ENCODE measurements at regions not wholly inside any gene's neighbourhood (a gene's known extent, or its start where the extent isn't known, plus 50 kb on each side); places are given as distances from the start of the nearest gene placed in this dataset.

DNA sequence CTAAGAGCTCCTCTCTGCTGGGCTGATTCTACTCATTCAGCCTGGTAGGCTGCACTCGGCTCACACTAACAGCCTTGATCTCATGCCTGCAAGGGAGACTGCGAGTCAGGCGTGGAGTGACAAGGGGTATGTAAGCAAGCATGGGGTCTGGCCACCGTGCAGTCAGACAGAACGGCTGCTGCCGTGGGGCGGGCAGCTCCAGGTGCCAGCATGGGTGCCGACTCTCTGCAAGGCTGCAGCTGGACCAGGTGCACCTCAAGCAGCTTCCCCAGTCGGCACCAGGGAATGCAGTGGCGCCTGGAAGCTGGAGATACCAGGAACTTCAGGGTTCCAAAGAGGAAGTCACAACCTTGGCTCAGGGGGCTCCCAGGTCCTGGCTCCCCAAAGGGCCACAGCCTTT is 892.3 kb downstream of the OLFM4 start:
- TF ChIP-seq, protein P1, sequence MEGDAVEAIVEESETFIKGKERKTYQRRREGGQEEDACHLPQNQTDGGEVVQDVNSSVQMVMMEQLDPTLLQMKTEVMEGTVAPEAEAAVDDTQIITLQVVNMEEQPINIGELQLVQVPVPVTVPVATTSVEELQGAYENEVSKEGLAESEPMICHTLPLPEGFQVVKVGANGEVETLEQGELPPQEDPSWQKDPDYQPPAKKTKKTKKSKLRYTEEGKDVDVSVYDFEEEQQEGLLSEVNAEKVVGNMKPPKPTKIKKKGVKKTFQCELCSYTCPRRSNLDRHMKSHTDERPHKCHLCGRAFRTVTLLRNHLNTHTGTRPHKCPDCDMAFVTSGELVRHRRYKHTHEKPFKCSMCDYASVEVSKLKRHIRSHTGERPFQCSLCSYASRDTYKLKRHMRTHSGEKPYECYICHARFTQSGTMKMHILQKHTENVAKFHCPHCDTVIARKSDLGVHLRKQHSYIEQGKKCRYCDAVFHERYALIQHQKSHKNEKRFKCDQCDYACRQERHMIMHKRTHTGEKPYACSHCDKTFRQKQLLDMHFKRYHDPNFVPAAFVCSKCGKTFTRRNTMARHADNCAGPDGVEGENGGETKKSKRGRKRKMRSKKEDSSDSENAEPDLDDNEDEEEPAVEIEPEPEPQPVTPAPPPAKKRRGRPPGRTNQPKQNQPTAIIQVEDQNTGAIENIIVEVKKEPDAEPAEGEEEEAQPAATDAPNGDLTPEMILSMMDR (IDR thresholded peaks at IDR 0.05): no peak
- TF ChIP-seq POLR2A (IDR thresholded peaks at IDR 0.05): no peak
